IMR-90 (cell line): ENCODE measurements at regions not wholly inside any gene's neighbourhood (a gene's known extent, or its start where the extent isn't known, plus 50 kb on each side); places are given as distances from the start of the nearest gene placed in this dataset.

Experiments
- ATAC-seq: fragments of 200-7000 bp; cut with Tn5 transposase; 2 replicates; pipeline ENCODE4 v1.9.1; 2020; ENCODE audit warnings: low read depth, mild to moderate bottlenecking, moderate library complexity
- BruUV-seq: library from RNA; stranded (reverse); fragments of 400-500 nt; replicated peaks from 2 replicates; lab custom pipeline; 2021; lab: Mats Ljungman, UMichigan
- CTCF ChIA-PET: fragments of 300-600 bp; formaldehyde crosslinking; extraction: SDS; loops from one replicate; lab custom pipeline; 2021; ENCODE audit warnings: antibody characterized with exemption; lab: Yijun Ruan, JAX
- POLR2A ChIA-PET: fragments of 300-600 bp; sonication (Branson Sonifier 250); formaldehyde crosslinking; loops from one replicate; lab custom pipeline; 2022; ENCODE audit warnings: antibody characterized with exemption; ENCODE audit not compliant: unreplicated experiment; lab: Charles Lee
- DNase-seq: peaks from one replicate; pipeline ENCODE4 v3.0.0; 2013
- H2AFZ ChIP-seq: replicated peaks from 2 replicates; pipeline ENCODE3; 2013; ENCODE audit warnings: low read length, mild to moderate bottlenecking; ENCODE audit not compliant: poor library complexity
- H2AK5ac ChIP-seq: 2 replicates; pipeline ENCODE4 v1.6.1; 2013; ENCODE audit warnings: low read depth, low read length, inconsistent platforms
- H2AK9ac ChIP-seq: replicated peaks from 2 replicates; pipeline ENCODE3; 2013; ENCODE audit warnings: mild to moderate bottlenecking, low read depth, low read length, moderate library complexity; ENCODE audit not compliant: poor library complexity
- H2BK120ac ChIP-seq: 2 replicates; pipeline ENCODE4 v1.6.1; 2013; ENCODE audit warnings: low read depth, low read length, inconsistent platforms
- H2BK15ac ChIP-seq: 3 replicates; pipeline ENCODE4 v1.6.1; 2013; ENCODE audit warnings: low read depth, low read length, inconsistent platforms
- H2BK20ac ChIP-seq: 2 replicates; pipeline ENCODE4 v1.6.1; 2013; ENCODE audit warnings: low read depth, mild to moderate bottlenecking, inconsistent platforms, low read length, moderate library complexity
- H2BK5ac ChIP-seq: 2 replicates; pipeline ENCODE4 v1.6.1; 2013; ENCODE audit warnings: mild to moderate bottlenecking, low read depth, low read length, inconsistent platforms; ENCODE audit not compliant: poor library complexity, severe bottlenecking
- H3K14ac ChIP-seq: replicated peaks from 2 replicates; pipeline ENCODE4 v1.6.1; 2013; ENCODE audit warnings: low read depth, low read length, inconsistent platforms
- H3K18ac ChIP-seq: 2 replicates; pipeline ENCODE4 v1.6.1; 2013; ENCODE audit warnings: low read depth, low read length, control low read depth
- H3K23ac ChIP-seq: 2 replicates; pipeline ENCODE4 v1.6.1; 2013; ENCODE audit warnings: low read depth, low read length, inconsistent platforms
- H3K27ac ChIP-seq: 2 replicates; pipeline ENCODE4 v1.5.1; 2013; ENCODE audit warnings: mild to moderate bottlenecking, control low read depth, low read length; ENCODE audit not compliant: insufficient read depth
- H3K27me3 ChIP-seq: 2 replicates; pipeline ENCODE4 v1.6.1; 2013; ENCODE audit warnings: low read length; ENCODE audit not compliant: control insufficient read depth, insufficient read depth
- H3K36me3 ChIP-seq: 2 replicates; pipeline ENCODE4 v1.6.1; 2013; ENCODE audit warnings: low read length, mixed read lengths; ENCODE audit not compliant: control insufficient read depth, insufficient read depth
- H3K4ac ChIP-seq: 2 replicates; pipeline ENCODE4 v1.6.1; 2013; ENCODE audit warnings: low read depth, low read length, inconsistent platforms
- H3K4me1 ChIP-seq: 2 replicates; pipeline ENCODE4 v1.6.1; 2013; ENCODE audit warnings: low read length, mixed read lengths; ENCODE audit not compliant: control insufficient read depth, insufficient read depth
- H3K4me2 ChIP-seq: 2 replicates; pipeline ENCODE4 v1.6.1; 2013; ENCODE audit warnings: low read depth, mild to moderate bottlenecking, control low read depth, low read length, moderate library complexity
- H3K4me3 ChIP-seq: 2 replicates; pipeline ENCODE4 v1.5.1; 2013; ENCODE audit warnings: low read depth, mild to moderate bottlenecking, control low read depth, low read length, moderate library complexity; ENCODE audit not compliant: insufficient read depth
- H3K56ac ChIP-seq: 2 replicates; pipeline ENCODE4 v1.6.1; 2013; ENCODE audit warnings: low read length, inconsistent platforms; ENCODE audit not compliant: insufficient read depth; ENCODE audit errors: extremely low read depth
- H3K79me1 ChIP-seq, 2 experiments: 2 replicates each; pipeline ENCODE4 v1.6.1; 2013; ENCODE audit warnings: low read length in 2 of 2, inconsistent platforms in 1 of 2, low read depth in 1 of 2
- H3K9ac ChIP-seq: 2 replicates; pipeline ENCODE4 v1.6.1; 2013; ENCODE audit warnings: low read depth, low read length, control low read depth
- H3K9me1 ChIP-seq: 2 replicates; pipeline ENCODE4 v1.6.1; 2013; ENCODE audit warnings: low read length, inconsistent platforms; ENCODE audit not compliant: insufficient read depth
- H3K9me3 ChIP-seq: 2 replicates; pipeline ENCODE4 v1.6.1; 2013; ENCODE audit warnings: low read length; ENCODE audit not compliant: control insufficient read depth, insufficient read depth
- H4K20me1 ChIP-seq: 2 replicates; pipeline ENCODE4 v1.6.1; 2013; ENCODE audit warnings: low read length, inconsistent platforms; ENCODE audit not compliant: insufficient read depth
- H4K5ac ChIP-seq: 2 replicates; pipeline ENCODE4 v1.6.1; 2013; ENCODE audit warnings: mild to moderate bottlenecking, low read depth, low read length, control low read depth
- H4K8ac ChIP-seq, 2 experiments: 2 replicates each; pipeline ENCODE4 v1.6.1; 2013; ENCODE audit warnings: low read depth in 2 of 2, low read length in 2 of 2, control low read depth in 1 of 2, inconsistent platforms in 1 of 2
- H4K91ac ChIP-seq: 2 replicates; pipeline ENCODE4 v1.6.1; 2013; ENCODE audit warnings: low read depth, low read length, inconsistent platforms; ENCODE audit not compliant: insufficient read depth
- BHLHE40 ChIP-seq: fragments of 150-350 bp; IDR thresholded peaks from 2 replicates; pipeline ENCODE4 v1.6.1; 2016; ENCODE audit warnings: mild to moderate bottlenecking, low read depth, low read length
- CEBPB ChIP-seq: IDR thresholded peaks from 2 replicates; pipeline ENCODE4 v1.6.1; 2012; ENCODE audit warnings: low read depth, low read length, improper control_type of control experiment
- FOS ChIP-seq: fragments of 150-350 bp; IDR thresholded peaks from 2 replicates; pipeline ENCODE4 v1.6.1; 2016; ENCODE audit warnings: low read depth, low read length
- MAFK ChIP-seq: IDR thresholded peaks from 2 replicates; pipeline ENCODE4 v1.6.1; 2012; ENCODE audit warnings: low read depth, low read length, improper control_type of control experiment
- MAZ ChIP-seq: IDR thresholded peaks from 2 replicates; pipeline ENCODE4 v1.6.1; 2012; ENCODE audit warnings: low read depth, mild to moderate bottlenecking, low read length, improper control_type of control experiment, moderate library complexity, borderline replicate concordance
- MXI1 ChIP-seq: IDR thresholded peaks from 2 replicates; pipeline ENCODE4 v1.6.1; 2012; ENCODE audit warnings: low read depth, mild to moderate bottlenecking, low read length, moderate library complexity, borderline replicate concordance
- NFE2L2 ChIP-seq: fragments of 150-350 bp; IDR thresholded peaks from 2 replicates; pipeline ENCODE4 v1.6.1; 2016; ENCODE audit warnings: low read depth, mild to moderate bottlenecking, low read length
- POLR2A ChIP-seq: IDR thresholded peaks from 2 replicates; pipeline ENCODE4 v1.6.1; 2012; ENCODE audit warnings: mild to moderate bottlenecking, low read depth, low read length
- RCOR1 ChIP-seq: IDR thresholded peaks from 2 replicates; pipeline ENCODE4 v1.6.1; 2012; ENCODE audit warnings: mild to moderate bottlenecking, low read length, improper control_type of control experiment; ENCODE audit not compliant: insufficient replicate concordance
- RFX5 ChIP-seq: IDR thresholded peaks from 2 replicates; pipeline ENCODE4 v1.8.0; 2012; ENCODE audit warnings: low read depth, mild to moderate bottlenecking, low read length, moderate library complexity
- SMC3 ChIP-seq: fragments of 150-350 bp; IDR thresholded peaks from 2 replicates; pipeline ENCODE4 v1.6.1; 2016; ENCODE audit warnings: low read depth, mild to moderate bottlenecking, antibody characterized with exemption, low read length, moderate library complexity
- WGBS, 2 experiments: methylation state at CpG; one replicate each; pipeline versions ENCODE4 v1.1.5 to v1.1.7; 2013; ENCODE audit warnings: missing lambda C conversion rate in 2 of 2; ENCODE audit not compliant: insufficient read length in 1 of 2; ENCODE audit errors: extremely low coverage in 2 of 2; 5-methylcytosine and 5-hydroxymethylcytosine counted together
- dilution Hi-C: fragments of 300-500 bp; cut with HindIII; formaldehyde crosslinking; loops from one replicate; pipeline ENCODE4 v1.14.3; 2018; ENCODE audit warnings: low sequenced_read_pairs; ENCODE audit not compliant: unreplicated experiment
- in situ Hi-C: fragments of 300-500 bp; cut with MboI; formaldehyde crosslinking; loops from 3 replicates; pipeline ENCODE4 v1.14.3; 2019; ENCODE audit warnings: low sequenced_read_pairs, inconsistent platforms, mixed read lengths
- intact Hi-C: fragments of 100-400 bp; cut with micrococcal nuclease; formaldehyde crosslinking; loops from 2 replicates; pipeline ENCODE4 v1.10.0; 2022
- TF ChIP-seq, protein P1 (sequence below): fragments of 150-350 bp; IDR thresholded peaks from 2 replicates; pipeline ENCODE4 v1.6.1; 2016; ENCODE audit warnings: low read depth, mild to moderate bottlenecking, low read length, moderate library complexity, borderline replicate concordance
- TF ChIP-seq, protein P2 (sequence below): conservative IDR thresholded peaks from 2 replicates; pipeline ENCODE4 v1.5.1; 2012; ENCODE audit warnings: mild to moderate bottlenecking, low read depth, low read length, improper control_type of control experiment

DNA sequence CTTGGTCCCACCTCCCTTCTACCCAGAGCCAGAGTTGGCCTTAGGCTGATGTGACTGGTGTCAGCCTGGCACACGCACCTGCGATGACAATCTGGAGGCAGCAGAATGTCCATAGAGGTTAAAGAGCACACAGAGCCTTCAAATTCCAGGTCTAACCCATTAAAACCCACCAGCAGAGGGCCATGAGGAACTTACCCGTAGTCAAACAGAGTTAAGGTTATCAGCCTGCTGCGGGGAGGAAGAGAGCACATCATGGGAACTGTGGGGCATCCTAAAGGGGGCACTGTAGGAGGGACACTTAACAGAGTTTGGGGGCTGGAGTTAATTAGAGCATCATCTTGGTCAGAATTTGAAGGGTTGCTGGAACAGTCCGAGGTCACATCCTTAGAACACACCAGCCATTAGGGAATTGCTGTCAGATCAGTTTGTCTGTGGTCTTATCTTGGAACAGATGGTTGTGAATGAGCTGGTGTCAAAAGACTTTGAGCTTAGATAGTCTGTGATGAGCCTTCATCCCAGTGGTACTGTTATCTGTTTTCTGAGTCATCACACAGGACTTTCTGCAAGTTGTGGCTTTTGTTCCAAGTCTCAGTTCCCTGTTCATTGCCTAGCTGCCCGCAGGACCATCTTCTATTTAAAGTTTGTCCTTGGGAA, 248.6 kb downstream of the LOXHD1 start:
- DNase-seq (no peak), ATAC-seq (no peak)
- H3K27me3 ChIP-seq = peaks cover 7% of the 10 kb centered on the region
- H3K4me3 ChIP-seq = no peak overlapping the region
- no peak overlapping the region for H4K8ac ChIP-seq
- no peaks in the 10 kb centered on the region for H3K36me3 ChIP-seq
- in situ Hi-C loops = no loop called here
- no peak for TF ChIP-seq RFX5
- TF ChIP-seq BHLHE40 = no peak
- TF ChIP-seq, protein P1, sequence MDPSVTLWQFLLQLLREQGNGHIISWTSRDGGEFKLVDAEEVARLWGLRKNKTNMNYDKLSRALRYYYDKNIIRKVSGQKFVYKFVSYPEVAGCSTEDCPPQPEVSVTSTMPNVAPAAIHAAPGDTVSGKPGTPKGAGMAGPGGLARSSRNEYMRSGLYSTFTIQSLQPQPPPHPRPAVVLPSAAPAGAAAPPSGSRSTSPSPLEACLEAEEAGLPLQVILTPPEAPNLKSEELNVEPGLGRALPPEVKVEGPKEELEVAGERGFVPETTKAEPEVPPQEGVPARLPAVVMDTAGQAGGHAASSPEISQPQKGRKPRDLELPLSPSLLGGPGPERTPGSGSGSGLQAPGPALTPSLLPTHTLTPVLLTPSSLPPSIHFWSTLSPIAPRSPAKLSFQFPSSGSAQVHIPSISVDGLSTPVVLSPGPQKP = no peak
- TF ChIP-seq NFE2L2 = no peak
- no peak for TF ChIP-seq FOS
- TF ChIP-seq MXI1 = no peak
- no peak for TF ChIP-seq SMC3
- TF ChIP-seq CEBPB = no peak
- no peak for TF ChIP-seq MAZ
- no peak for TF ChIP-seq MAFK
- TF ChIP-seq, protein P2, sequence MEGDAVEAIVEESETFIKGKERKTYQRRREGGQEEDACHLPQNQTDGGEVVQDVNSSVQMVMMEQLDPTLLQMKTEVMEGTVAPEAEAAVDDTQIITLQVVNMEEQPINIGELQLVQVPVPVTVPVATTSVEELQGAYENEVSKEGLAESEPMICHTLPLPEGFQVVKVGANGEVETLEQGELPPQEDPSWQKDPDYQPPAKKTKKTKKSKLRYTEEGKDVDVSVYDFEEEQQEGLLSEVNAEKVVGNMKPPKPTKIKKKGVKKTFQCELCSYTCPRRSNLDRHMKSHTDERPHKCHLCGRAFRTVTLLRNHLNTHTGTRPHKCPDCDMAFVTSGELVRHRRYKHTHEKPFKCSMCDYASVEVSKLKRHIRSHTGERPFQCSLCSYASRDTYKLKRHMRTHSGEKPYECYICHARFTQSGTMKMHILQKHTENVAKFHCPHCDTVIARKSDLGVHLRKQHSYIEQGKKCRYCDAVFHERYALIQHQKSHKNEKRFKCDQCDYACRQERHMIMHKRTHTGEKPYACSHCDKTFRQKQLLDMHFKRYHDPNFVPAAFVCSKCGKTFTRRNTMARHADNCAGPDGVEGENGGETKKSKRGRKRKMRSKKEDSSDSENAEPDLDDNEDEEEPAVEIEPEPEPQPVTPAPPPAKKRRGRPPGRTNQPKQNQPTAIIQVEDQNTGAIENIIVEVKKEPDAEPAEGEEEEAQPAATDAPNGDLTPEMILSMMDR = no peak
- TF ChIP-seq RCOR1 = no peak
- TF ChIP-seq POLR2A = no peak
- no peak overlapping the region for H2AK5ac ChIP-seq
- no peak overlapping the region for H3K9ac ChIP-seq
- H2BK20ac ChIP-seq = no peak overlapping the region
- no TSS peak for BruUV-seq
- no peak overlapping the region for H2AK9ac ChIP-seq
- intact Hi-C loops = no loop called here
- no peak overlapping the region for H2BK120ac ChIP-seq
- CTCF ChIA-PET = no interaction called here
- dilution Hi-C loops = no loop called here
- no peak overlapping the region for H3K27ac ChIP-seq
- H4K91ac ChIP-seq = no peak overlapping the region
- no peaks in the 10 kb centered on the region; the same call in 1 of the 2 replicates for H3K4me1 ChIP-seq
- no peak overlapping the region for H3K23ac ChIP-seq
- H2BK15ac ChIP-seq = no peak overlapping the region
- 0 out of 2 replicates have a peak, but pooled peaks cover 6% of the 10 kb centered on the region for H3K9me1 ChIP-seq
- H3K56ac ChIP-seq = no peak overlapping the region
- no peaks in the 10 kb centered on the region for H3K9me3 ChIP-seq
- WGBS, 2 experiments = 100% methylated on average over 2 of the region's 6 CpGs; no CpG with 5 or more reads in 1 of the 2 experiments
- no peak overlapping the region for H3K18ac ChIP-seq
- no peak overlapping the region for H4K5ac ChIP-seq
- no peak overlapping the region for H2AFZ ChIP-seq
- no peaks in the 10 kb centered on the region for H4K20me1 ChIP-seq
- POLR2A ChIA-PET = no interaction called here
- no peak overlapping the region for H3K4me2 ChIP-seq
- H3K14ac ChIP-seq = no peak overlapping the region
- no peaks in the 10 kb centered on the region for H3K79me1 ChIP-seq
- no peak overlapping the region for H2BK5ac ChIP-seq
- H3K4ac ChIP-seq = no peak overlapping the region
